GM23248 (cell line): ENCODE measurements at regions not wholly inside any gene's neighbourhood (a gene's known extent, or its start where the extent isn't known, plus 50 kb on each side); places are given as distances from the start of the nearest gene placed in this dataset.
A peak's percentile ranks its signal among the peaks of the same experiment; 100 is the strongest.

ENCODE experiments used
- DNase-seq: peaks from one replicate; pipeline ENCODE4 v3.0.0-alpha.2; 2015
- H2AFZ ChIP-seq: fragments of 200-600 bp; sonication (generic); 2 replicates; pipeline ENCODE4 v1.6.1; 2016; ENCODE audit warnings: antibody characterized with exemption
- H3F3A ChIP-seq: fragments of 200-600 bp; sonication (generic); 2 replicates; pipeline ENCODE4 v1.6.1; 2016; ENCODE audit warnings: mild to moderate bottlenecking, antibody characterized with exemption, mixed run types; ENCODE audit not compliant: insufficient read depth
- H3K27ac ChIP-seq: fragments of 200-600 bp; sonication (generic); 2 replicates; pipeline ENCODE4 v1.5.1; 2016; ENCODE audit warnings: mild to moderate bottlenecking
- H3K27me3 ChIP-seq: fragments of 200-600 bp; sonication (generic); replicated peaks from 2 replicates; pipeline ENCODE4 v1.6.1; 2016; ENCODE audit warnings: mild to moderate bottlenecking; ENCODE audit not compliant: insufficient read depth
- H3K36me3 ChIP-seq: fragments of 200-600 bp; sonication (generic); 2 replicates; pipeline ENCODE4 v1.6.1; 2016; ENCODE audit warnings: low read depth, mild to moderate bottlenecking
- H3K4me1 ChIP-seq: fragments of 200-600 bp; sonication (generic); 2 replicates; pipeline ENCODE4 v1.6.1; 2016; ENCODE audit warnings: mild to moderate bottlenecking; ENCODE audit not compliant: insufficient read depth
- H3K4me2 ChIP-seq: fragments of 200-600 bp; sonication (generic); one replicate; pipeline ENCODE4 v1.6.1; 2016; ENCODE audit warnings: mild to moderate bottlenecking; ENCODE audit not compliant: unreplicated experiment
- H3K4me3 ChIP-seq: fragments of 200-600 bp; sonication (generic); 2 replicates; pipeline ENCODE4 v1.5.1; 2016; ENCODE audit warnings: mild to moderate bottlenecking
- H3K79me2 ChIP-seq: fragments of 200-600 bp; sonication (generic); 2 replicates; pipeline ENCODE4 v1.6.1; 2016; ENCODE audit warnings: mild to moderate bottlenecking; ENCODE audit not compliant: insufficient read depth
- H3K9ac ChIP-seq: fragments of 200-600 bp; sonication (generic); 2 replicates; pipeline ENCODE4 v1.6.1; 2016; ENCODE audit warnings: mild to moderate bottlenecking
- H3K9me2 ChIP-seq: fragments of 200-600 bp; sonication (generic); 2 replicates; pipeline ENCODE4 v1.6.1; 2016; ENCODE audit warnings: mixed run types, mild to moderate bottlenecking, moderate library complexity; ENCODE audit not compliant: insufficient read depth
- H3K9me3 ChIP-seq: fragments of 200-600 bp; sonication (generic); one replicate; pipeline ENCODE4 v1.6.1; 2017; ENCODE audit warnings: low read depth
- H4K20me1 ChIP-seq: fragments of 200-600 bp; sonication (generic); 2 replicates; pipeline ENCODE4 v1.6.0; 2016; ENCODE audit not compliant: insufficient read depth
- EZH2 ChIP-seq: fragments of 200-600 bp; sonication (generic); IDR thresholded peaks from 2 replicates; pipeline ENCODE4 v1.6.1; 2018; ENCODE audit warnings: antibody characterized with exemption, mild to moderate bottlenecking; ENCODE audit not compliant: insufficient read depth, poor library complexity, severe bottlenecking
- EZH2phosphoT487 ChIP-seq: fragments of 200-600 bp; sonication (generic); IDR thresholded peaks from 2 replicates; pipeline ENCODE4 v1.6.1; 2018; ENCODE audit warnings: antibody characterized with exemption, moderate library complexity, mild to moderate bottlenecking, low read depth; ENCODE audit not compliant: insufficient read depth
- WGBS, 2 experiments: methylation state at CpG; one replicate each; pipeline ENCODE4 v1.1.6; 2015 to 2017; ENCODE audit warnings: low lambda C conversion rate in 2 of 2, low coverage in 1 of 2; ENCODE audit errors: missing lambda C conversion rate in 2 of 2; 5-methylcytosine and 5-hydroxymethylcytosine counted together
- in situ Hi-C: fragments of 300-500 bp; cut with MboI; formaldehyde crosslinking; loops from 2 replicates; pipeline ENCODE4 v1.15.0; 2020

DNA sequence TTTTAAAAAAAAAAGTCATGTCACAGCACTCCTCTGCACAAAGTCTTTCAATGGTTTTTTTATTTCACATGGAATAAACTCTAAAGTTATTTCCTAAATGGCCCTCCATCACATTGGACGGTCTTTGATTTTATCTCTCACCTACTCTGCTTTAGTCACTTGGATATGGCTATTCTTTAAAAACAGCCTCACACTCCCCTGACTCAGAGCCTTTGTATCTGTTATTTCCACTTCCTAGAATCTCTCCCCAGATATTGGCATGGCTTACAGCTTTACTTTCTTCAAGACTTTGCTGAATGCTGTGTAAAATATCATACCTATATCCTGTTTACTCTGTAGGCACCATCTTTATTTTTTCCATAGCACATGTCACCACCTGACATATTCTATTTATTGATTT lies 194.7 kb upstream of the MCHR2 start:
- Histone ChIP-seq H2AFZ (peak overlapping the region; percentile 32; the same call in 1 of the 2 replicates), H3K27me3 (no peaks in the 10 kb centered on the region), H3F3A (0 out of 2 replicates have a peak, but pooled peaks cover 7% of the 10 kb centered on the region), H3K4me1 (peaks cover 13% of the 10 kb centered on the region), H3K9me2 (no peaks in the 10 kb centered on the region), H4K20me1 (no peaks in the 10 kb centered on the region), H3K4me3 (no peak overlapping the region), H3K4me2 (no peak overlapping the region), H3K9ac (no peak overlapping the region), H3K79me2 (no peaks in the 10 kb centered on the region), H3K9me3 (no peaks in the 10 kb centered on the region), H3K36me3 (no peaks in the 10 kb centered on the region), H3K27ac (no peak overlapping the region)
- in situ Hi-C loops, result no loop called here
- no peak for TF ChIP-seq EZH2phosphoT487
- DNase-seq, result peak; percentile 50
- 58 to 62% methylated on average over 1 of the region's 1 CpG for WGBS, 2 experiments

DNA sequence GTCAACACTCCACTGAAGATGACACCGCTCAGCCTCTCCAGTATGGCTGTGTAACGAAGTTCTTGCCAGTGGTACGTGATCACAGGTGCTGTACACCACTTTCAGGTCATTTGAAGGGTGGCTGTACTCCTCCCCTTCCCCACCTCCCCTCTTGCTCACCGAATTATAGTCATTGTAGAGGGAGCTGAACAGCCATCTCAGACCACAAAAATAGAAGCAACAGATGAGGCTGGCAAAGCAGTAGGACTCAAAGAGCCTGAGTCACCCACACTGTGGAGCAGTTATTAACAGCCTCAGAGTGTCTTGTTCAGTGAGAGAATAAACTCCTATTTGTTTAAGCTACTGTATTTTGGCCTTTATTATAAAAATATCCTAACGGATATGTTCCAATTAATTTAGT lies 192.5 kb upstream of the MCHR2 start:
- in situ Hi-C loops, result no loop called here
- Histone ChIP-seq H3K79me2 (no peaks in the 10 kb centered on the region), H2AFZ (0 out of 2 replicates have a peak overlapping the region, but pooled peaks have one; percentile 28), H3K9me3 (no peaks in the 10 kb centered on the region), H3K9ac (no peak overlapping the region), H3K27ac (no peak overlapping the region), H3K4me2 (no peak overlapping the region), H4K20me1 (no peaks in the 10 kb centered on the region), H3K4me3 (no peak overlapping the region), H3F3A (0 out of 2 replicates have a peak, but pooled peaks cover 7% of the 10 kb centered on the region), H3K27me3 (no peaks in the 10 kb centered on the region), H3K36me3 (no peaks in the 10 kb centered on the region), H3K9me2 (no peaks in the 10 kb centered on the region), H3K4me1 (peaks cover 13% of the 10 kb centered on the region)
- 79% methylated on average over 5 of the region's 5 CpGs for WGBS, 2 experiments
- peak; percentile 74 for DNase-seq
- TF ChIP-seq EZH2 (no peak), EZH2phosphoT487 (no peak)

- Histone ChIP-seq H2AFZ (peak overlapping the region; percentile 20; the same call in 1 of the 2 replicates), H3K9ac (no peak overlapping the region), H4K20me1 (no peaks in the 10 kb centered on the region), H3K27me3 (no peaks in the 10 kb centered on the region), H3K27ac (no peak overlapping the region), H3K36me3 (no peaks in the 10 kb centered on the region), H3K4me1 (peaks cover 13% of the 10 kb centered on the region), H3K9me3 (no peaks in the 10 kb centered on the region), H3F3A (0 out of 2 replicates have a peak, but pooled peaks cover 7% of the 10 kb centered on the region), H3K79me2 (no peaks in the 10 kb centered on the region), H3K9me2 (no peaks in the 10 kb centered on the region), H3K4me2 (no peak overlapping the region), H3K4me3 (no peak overlapping the region)
- no peak for TF ChIP-seq EZH2
- TF ChIP-seq EZH2phosphoT487, result no peak
- 76 to 79% methylated on average over 3 of the region's 3 CpGs for WGBS, 2 experiments
- DNase-seq, result no peak
- in situ Hi-C loops, result no loop called here
Observed at GRCh38 chr6:100185615-100186014, 191.6 kb upstream of the MCHR2 start.

DNA sequence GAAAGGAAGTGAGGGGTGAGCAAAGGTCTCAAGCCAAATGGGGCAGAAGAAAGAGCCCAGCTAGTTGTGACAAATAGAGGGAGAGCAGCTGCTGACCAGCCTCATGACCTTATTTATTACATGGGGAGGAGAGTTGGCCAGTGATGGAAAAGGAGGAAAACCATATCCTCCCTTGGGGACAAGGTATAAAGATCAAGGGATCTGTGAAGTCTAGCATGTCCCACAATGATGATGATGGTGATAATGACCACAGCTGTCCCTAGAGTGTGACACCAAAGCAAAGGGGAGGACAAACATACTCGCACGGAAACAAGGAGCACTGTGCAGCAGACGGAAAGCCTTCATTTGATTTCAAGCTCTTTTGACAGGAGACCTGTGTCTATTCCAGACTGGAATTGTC lies 190.4 kb upstream of the MCHR2 start:
- H3K27ac ChIP-seq, result no peak overlapping the region
- peaks cover 19% of the 10 kb centered on the region for H3K4me1 ChIP-seq
- no peak for DNase-seq
- H3K36me3 ChIP-seq, result no peaks in the 10 kb centered on the region
- no peaks in the 10 kb centered on the region for H3K27me3 ChIP-seq
- no peak overlapping the region for H3K9ac ChIP-seq
- no peak overlapping the region for H3K4me3 ChIP-seq
- H3K9me2 ChIP-seq, result no peaks in the 10 kb centered on the region
- H3F3A ChIP-seq, result 0 out of 2 replicates have a peak, but pooled peaks cover 7% of the 10 kb centered on the region
- in situ Hi-C loops, result no loop called here
- H3K79me2 ChIP-seq, result no peaks in the 10 kb centered on the region
- no peak overlapping the region for H2AFZ ChIP-seq
- no peaks in the 10 kb centered on the region for H3K9me3 ChIP-seq
- no peak overlapping the region for H3K4me2 ChIP-seq
- 94 to 100% methylated on average over 3 of the region's 3 CpGs for WGBS, 2 experiments
- no peak for TF ChIP-seq EZH2phosphoT487
- TF ChIP-seq EZH2, result no peak
- H4K20me1 ChIP-seq, result no peaks in the 10 kb centered on the region

GRCh38 chr6:100182313-100182712 lies 188.3 kb upstream of the MCHR2 start:
- Histone ChIP-seq H3K36me3 (no peaks in the 10 kb centered on the region), H4K20me1 (no peaks in the 10 kb centered on the region), H3F3A (peaks cover 15% of the 10 kb centered on the region), H3K9ac (no peak overlapping the region), H3K4me2 (no peak overlapping the region), H3K9me2 (no peaks in the 10 kb centered on the region), H3K4me1 (peaks cover 25% of the 10 kb centered on the region), H3K79me2 (no peaks in the 10 kb centered on the region), H3K27ac (no peak overlapping the region), H2AFZ (no peak overlapping the region), H3K9me3 (no peaks in the 10 kb centered on the region), H3K27me3 (no peaks in the 10 kb centered on the region), H3K4me3 (no peak overlapping the region)
- no peak for DNase-seq
- TF ChIP-seq EZH2phosphoT487 (no peak), EZH2 (no peak)
- in situ Hi-C loops, result no loop called here
- 15 to 46% methylated on average over 1 of the region's 1 CpG for WGBS, 2 experiments
